Caco-2 (cell line): ENCODE measurements at regions not wholly inside any gene's neighbourhood (a gene's known extent, or its start where the extent isn't known, plus 50 kb on each side); places are given as distances from the start of the nearest gene placed in this dataset.

Experiments
- BruUV-seq: library from RNA; stranded (reverse); fragments of 400-500 nt; replicated peaks from 2 replicates; lab custom pipeline; 2021; lab: Mats Ljungman, UMichigan
- CTCF ChIA-PET: fragments of 300-600 bp; sonication (Branson Sonifier 250); formaldehyde crosslinking; loops from one replicate; lab custom pipeline; 2022; ENCODE audit warnings: antibody characterized with exemption; lab: Charles Lee
- POLR2A ChIA-PET: fragments of 300-600 bp; sonication (Branson Sonifier 250); formaldehyde crosslinking; loops from one replicate; lab custom pipeline; 2022; ENCODE audit warnings: antibody characterized with exemption; lab: Charles Lee
- DNase-seq, 2 experiments: peaks; one replicate each; pipeline versions ENCODE4 v3.0.0 to v3.0.0-alpha.2; 2020 to 2022
- H3K27me3 ChIP-seq: replicated peaks from 2 replicates; pipeline ENCODE4 v1.6.0; 2011; ENCODE audit warnings: low read length; ENCODE audit not compliant: control insufficient read depth, insufficient read depth
- H3K36me3 ChIP-seq: 2 replicates; pipeline ENCODE4 v1.5.1; 2011; ENCODE audit warnings: low read length; ENCODE audit not compliant: control insufficient read depth, insufficient read depth
- H3K4me1 ChIP-seq: fragments of 250-450 bp; sonication (Bioruptor Pico); 2 replicates; pipeline ENCODE4 v1.5.1; 2020; ENCODE audit warnings: mild to moderate bottlenecking
- H3K4me3 ChIP-seq: 2 replicates; pipeline ENCODE4 v1.5.1; 2011; ENCODE audit warnings: low read depth, mild to moderate bottlenecking, control low read depth, low read length
- H3K9me3 ChIP-seq: fragments of 250-450 bp; sonication (Bioruptor Pico); 2 replicates; pipeline ENCODE4 v1.5.1; 2020; ENCODE audit warnings: mild to moderate bottlenecking, moderate library complexity
- H3K27ac Mint-ChIP-seq: one replicate; pipeline ENCODE4 v1.8.0; 2022; ENCODE audit warnings: mixed read lengths; ENCODE audit not compliant: unreplicated experiment
- H3K27me3 Mint-ChIP-seq: one replicate; pipeline ENCODE4 v1.8.0; 2022; ENCODE audit warnings: mixed read lengths; ENCODE audit not compliant: insufficient read depth, unreplicated experiment
- H3K36me3 Mint-ChIP-seq: one replicate; pipeline ENCODE4 v1.8.0; 2022; ENCODE audit warnings: mild to moderate bottlenecking, mixed read lengths; ENCODE audit not compliant: insufficient read depth, unreplicated experiment
- H3K4me1 Mint-ChIP-seq: one replicate; pipeline ENCODE4 v1.8.0; 2022; ENCODE audit warnings: low read depth, mixed read lengths; ENCODE audit not compliant: unreplicated experiment
- H3K4me3 Mint-ChIP-seq: one replicate; pipeline ENCODE4 v1.8.0; 2022; ENCODE audit warnings: mild to moderate bottlenecking, moderate library complexity, mixed read lengths; ENCODE audit not compliant: unreplicated experiment
- H3K9me3 Mint-ChIP-seq: one replicate; pipeline ENCODE4 v1.8.0; 2022; ENCODE audit warnings: mixed read lengths; ENCODE audit not compliant: unreplicated experiment
- intact Hi-C: fragments of 100-400 bp; cut with micrococcal nuclease; formaldehyde crosslinking; loops from one replicate; pipeline ENCODE4 v1.10.0; 2022; ENCODE audit not compliant: unreplicated experiment
- TF ChIP-seq, protein P1 (sequence below), 2 experiments: fragments of 200-600 bp in 1 of 2; IDR thresholded peaks; 1 replicate in 1 of 2; 2 replicates in 1 of 2; pipeline versions ENCODE4 v1.5.1 to v1.8.0; 2011 to 2022; ENCODE audit warnings: antibody characterized with exemption in 1 of 2, control low read depth in 1 of 2, inconsistent platforms in 1 of 2, low read depth in 1 of 2, low read length in 1 of 2, mild to moderate bottlenecking in 1 of 2, moderate library complexity in 1 of 2; ENCODE audit not compliant: insufficient read depth in 1 of 2, severe bottlenecking in 1 of 2, unreplicated experiment in 1 of 2

DNA sequence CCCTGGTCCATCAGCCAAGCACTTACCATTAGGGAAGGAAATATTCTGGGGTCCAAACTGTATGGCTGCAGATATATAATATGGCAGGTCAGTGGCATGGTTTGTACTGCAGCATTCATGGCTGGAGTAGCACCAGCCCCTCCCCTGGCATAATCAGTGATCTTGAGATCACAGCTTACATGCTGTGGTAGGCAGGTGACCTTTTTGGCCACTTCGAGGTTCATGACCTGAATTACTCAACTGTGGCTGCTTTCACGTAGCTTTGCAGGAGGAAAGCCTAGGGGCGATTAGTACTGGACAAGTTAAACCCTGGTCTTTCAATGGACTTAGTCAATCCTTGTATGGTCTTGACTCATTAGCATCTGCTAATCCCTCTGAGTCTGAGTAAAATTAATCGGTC lies 169.8 kb downstream of the SPRY2 start:
- no peaks in the 10 kb centered on the region for H3K27me3 ChIP-seq
- Mint-ChIP-seq H3K4me3 (no peak overlapping the region), H3K9me3 (no peaks in the 10 kb centered on the region), H3K4me1 (no peaks in the 10 kb centered on the region), H3K27ac (no peak overlapping the region), H3K27me3 (no peaks in the 10 kb centered on the region), H3K36me3 (no peaks in the 10 kb centered on the region)
- H3K36me3 ChIP-seq: no peaks in the 10 kb centered on the region
- TF ChIP-seq, protein P1, sequence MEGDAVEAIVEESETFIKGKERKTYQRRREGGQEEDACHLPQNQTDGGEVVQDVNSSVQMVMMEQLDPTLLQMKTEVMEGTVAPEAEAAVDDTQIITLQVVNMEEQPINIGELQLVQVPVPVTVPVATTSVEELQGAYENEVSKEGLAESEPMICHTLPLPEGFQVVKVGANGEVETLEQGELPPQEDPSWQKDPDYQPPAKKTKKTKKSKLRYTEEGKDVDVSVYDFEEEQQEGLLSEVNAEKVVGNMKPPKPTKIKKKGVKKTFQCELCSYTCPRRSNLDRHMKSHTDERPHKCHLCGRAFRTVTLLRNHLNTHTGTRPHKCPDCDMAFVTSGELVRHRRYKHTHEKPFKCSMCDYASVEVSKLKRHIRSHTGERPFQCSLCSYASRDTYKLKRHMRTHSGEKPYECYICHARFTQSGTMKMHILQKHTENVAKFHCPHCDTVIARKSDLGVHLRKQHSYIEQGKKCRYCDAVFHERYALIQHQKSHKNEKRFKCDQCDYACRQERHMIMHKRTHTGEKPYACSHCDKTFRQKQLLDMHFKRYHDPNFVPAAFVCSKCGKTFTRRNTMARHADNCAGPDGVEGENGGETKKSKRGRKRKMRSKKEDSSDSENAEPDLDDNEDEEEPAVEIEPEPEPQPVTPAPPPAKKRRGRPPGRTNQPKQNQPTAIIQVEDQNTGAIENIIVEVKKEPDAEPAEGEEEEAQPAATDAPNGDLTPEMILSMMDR (IDR thresholded peaks at IDR 0.05; ENCODE audit: insufficient read depth in 1 of 2, low read depth in 1 of 2, low read length in 1 of 2, severe bottlenecking in 1 of 2, unreplicated experiment in 1 of 2): no peak
- intact Hi-C loops: no loop called here
- no peak for DNase-seq
- CTCF ChIA-PET: no interaction called here
- BruUV-seq: no TSS peak
- POLR2A ChIA-PET: no interaction called here
- no peaks in the 10 kb centered on the region for H3K9me3 ChIP-seq
- no peak overlapping the region for H3K4me3 ChIP-seq
- H3K4me1 ChIP-seq: no peaks in the 10 kb centered on the region

GRCh38 chr13:80168089-80168850 lies 172.7 kb downstream of the SPRY2 start:
- Mint-ChIP-seq H3K27me3 (no peaks in the 10 kb centered on the region), H3K4me1 (no peaks in the 10 kb centered on the region), H3K27ac (no peak overlapping the region), H3K36me3 (no peaks in the 10 kb centered on the region), H3K4me3 (no peak overlapping the region), H3K9me3 (peaks cover 6% of the 10 kb centered on the region)
- TF ChIP-seq, protein P1 (IDR thresholded peaks at IDR 0.05; ENCODE audit: insufficient read depth in 1 of 2, low read depth in 1 of 2, low read length in 1 of 2, severe bottlenecking in 1 of 2, unreplicated experiment in 1 of 2): no peak
- Histone ChIP-seq H3K9me3 (no peaks in the 10 kb centered on the region), H3K4me3 (no peak overlapping the region), H3K27me3 (no peaks in the 10 kb centered on the region), H3K36me3 (no peaks in the 10 kb centered on the region), H3K4me1 (no peaks in the 10 kb centered on the region)
- no peak for DNase-seq
- ChIA-PET POLR2A (no interaction called here), CTCF (no interaction called here)
- BruUV-seq: no TSS peak
- intact Hi-C loops: no loop called here

DNA sequence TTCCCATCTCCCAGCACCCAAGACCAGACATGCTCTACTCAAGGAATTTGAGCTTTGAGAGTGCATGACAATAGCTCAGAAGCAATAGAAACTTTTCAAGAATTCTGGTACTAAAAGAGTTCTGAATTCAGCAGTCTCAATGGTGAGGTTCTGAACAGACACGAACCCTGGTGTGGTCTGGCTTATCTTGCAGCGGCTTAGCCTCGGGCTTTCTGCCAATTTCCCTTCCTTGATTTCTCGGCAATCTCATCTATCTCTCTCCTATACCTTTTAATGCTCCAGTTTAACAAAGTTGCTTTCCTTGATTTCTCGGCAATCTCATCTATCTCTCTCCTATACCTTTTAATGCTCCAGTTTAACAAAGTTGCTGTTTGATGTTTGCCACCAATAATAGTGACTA lies 174.6 kb downstream of the SPRY2 start:
- ChIA-PET POLR2A (no interaction called here), CTCF (no interaction called here)
- H3K36me3 ChIP-seq: no peaks in the 10 kb centered on the region
- H3K9me3 Mint-ChIP-seq: peaks cover 10% of the 10 kb centered on the region
- H3K4me3 Mint-ChIP-seq: no peak overlapping the region
- no peaks in the 10 kb centered on the region for H3K4me1 ChIP-seq
- TF ChIP-seq, protein P1 (IDR thresholded peaks at IDR 0.05; ENCODE audit: insufficient read depth in 1 of 2, low read depth in 1 of 2, low read length in 1 of 2, severe bottlenecking in 1 of 2, unreplicated experiment in 1 of 2): no peak
- intact Hi-C loops: no loop called here
- H3K4me1 Mint-ChIP-seq: no peaks in the 10 kb centered on the region
- H3K27me3 Mint-ChIP-seq: no peaks in the 10 kb centered on the region
- no TSS peak for BruUV-seq
- H3K27me3 ChIP-seq: no peaks in the 10 kb centered on the region
- DNase-seq: no peak
- no peaks in the 10 kb centered on the region for H3K9me3 ChIP-seq
- H3K36me3 Mint-ChIP-seq: no peaks in the 10 kb centered on the region
- H3K4me3 ChIP-seq: no peak overlapping the region
- no peak overlapping the region for H3K27ac Mint-ChIP-seq
